ENCODE measurements at regions not wholly inside any gene's neighbourhood (a gene's known extent, or its start where the extent isn't known, plus 50 kb on each side); places are given as distances from the start of the nearest gene placed in this dataset.

- Histone ChIP-seq H2BK15ac (ENCODE audit: low read depth, low read length) (no peak overlapping the region), H4K5ac (ENCODE audit: insufficient read length, low read depth, low read length) (no peak overlapping the region), H2AK5ac (ENCODE audit: insufficient read length, low read length) (no peak overlapping the region), H4K91ac (ENCODE audit: insufficient read length, low read depth, low read length) (no peak overlapping the region), H3K79me2 (ENCODE audit: insufficient read depth, low read length) (no peaks in the 10 kb centered on the region), H2BK5ac (ENCODE audit: insufficient read length, low read length) (no peak overlapping the region), H3K79me1 (ENCODE audit: insufficient read depth, low read depth, low read length, poor library complexity, severe bottlenecking) (no peaks in the 10 kb centered on the region), H4K8ac (replicated peaks; ENCODE audit: insufficient read length, low read depth, low read length) (no peak overlapping the region), H3K9me3 (ENCODE audit: control insufficient read depth, low read depth, low read length) (no peaks in the 10 kb centered on the region), H3K4ac (ENCODE audit: low read depth, low read length) (no peak overlapping the region), H3K27ac (ENCODE audit: insufficient read length, low read depth, low read length) (no peak overlapping the region), H2BK12ac (ENCODE audit: insufficient read length, low read depth, low read length) (no peak overlapping the region), H3T11ph (ENCODE audit: low read length) (no peak overlapping the region), H3K23me2 (ENCODE audit: insufficient read length, low read depth, low read length, poor library complexity, severe bottlenecking) (no peaks in the 10 kb centered on the region), H3K23ac (ENCODE audit: insufficient read length, low read depth, low read length) (no peak overlapping the region), H3K18ac (ENCODE audit: insufficient read length, low read depth, low read length) (no peak overlapping the region), H3K4me1 (ENCODE audit: insufficient read depth, low read length) (0 out of 2 replicates have a peak, but pooled peaks cover 2% of the 10 kb centered on the region), H3K9ac (ENCODE audit: extremely low read depth, insufficient read length, low read length) (no peak overlapping the region), H3K4me2 (ENCODE audit: insufficient read depth, insufficient read length, low read length) (no peak overlapping the region), H3K14ac (ENCODE audit: insufficient read depth, low read length) (no peak overlapping the region), H2BK20ac (ENCODE audit: low read depth, low read length, poor library complexity, severe bottlenecking) (no peak overlapping the region), H3K56ac (ENCODE audit: insufficient read length, low read depth, low read length) (no peak overlapping the region), H3K27me3 (ENCODE audit: insufficient read depth, low read length) (no peaks in the 10 kb centered on the region), H2AFZ (ENCODE audit: low read length) (no peak overlapping the region), H4K20me1 (ENCODE audit: control insufficient read depth, insufficient read depth, insufficient read length) (no peaks in the 10 kb centered on the region), H2BK120ac (ENCODE audit: low read depth, low read length, poor library complexity, severe bottlenecking) (no peak overlapping the region)
- no peak for TF ChIP-seq CTCF (conservative IDR thresholded peaks at IDR 0.05)
- H3K36me3 Mint-ChIP-seq (ENCODE audit: insufficient read depth in 1 of 3, low read depth in 3 of 3): no peaks in the 10 kb centered on the region; a peak in 1 of 7 replicates
- no peaks in the 10 kb centered on the region; a peak in 1 of 5 replicates for H3K9me3 Mint-ChIP-seq
- no peak overlapping the region for H3K4me3 Mint-ChIP-seq
- no peak for DNase-seq
- no peaks in the 10 kb centered on the region for H3K27me3 Mint-ChIP-seq (ENCODE audit: low read depth)
- no peak overlapping the region for H3K27ac Mint-ChIP-seq
- peaks cover 3 to 5% of the 10 kb centered on the region in 2 experiments; a peak in 2 of 4 replicates for H3K4me1 Mint-ChIP-seq
- WGBS (ENCODE audit: extremely low coverage, insufficient read length, low lambda C conversion rate): no CpG with 5 or more reads among the region's 6 CpGs
Observed at GRCh38 chr4:72786401-72786990, 217.5 kb upstream of the ADAMTS3 start.

Measured in H9 (cell line).